Common myeloid progenitor, CD34-positive (primary cell): ENCODE measurements at regions not wholly inside any gene's neighbourhood (a gene's known extent, or its start where the extent isn't known, plus 50 kb on each side); places are given as distances from the start of the nearest gene placed in this dataset.

Experiments used
- CTCF ChIA-PET: fragments of 350-600 bp; sonication (Branson Sonifier 250); formaldehyde crosslinking; loops from one replicate; lab custom pipeline; 2021; ENCODE audit warnings: antibody characterized with exemption; lab: Charles Lee
- POLR2A ChIA-PET: fragments of 350-600 bp; sonication (Branson Sonifier 250); formaldehyde crosslinking; loops from one replicate; lab custom pipeline; 2021; ENCODE audit warnings: antibody characterized with exemption; lab: Charles Lee
- DNase-seq, 3 donors: peaks; one replicate each; pipeline versions ENCODE4 v3.0.0 to v3.0.0-alpha.2; 2013
- H3K27ac ChIP-seq, 2 experiments: 1 replicate in 1 of 2; 2 replicates in 1 of 2; pipeline ENCODE4 v1.7.0; 2013; ENCODE audit warnings: inconsistent platforms in 2 of 2, low read length in 2 of 2, mild to moderate bottlenecking in 2 of 2, low read depth in 1 of 2, moderate library complexity in 1 of 2; ENCODE audit not compliant: severe bottlenecking in 2 of 2, insufficient read depth in 1 of 2, poor library complexity in 1 of 2
- H3K27me3 ChIP-seq, 5 experiments: replicated peaks in 2 of 5; 1 replicate in 3 of 5; 2 replicates in 2 of 5; pipeline versions ENCODE4 v1.6.1 to v1.7.0; 2013; ENCODE audit warnings: low read length in 4 of 5, mild to moderate bottlenecking in 2 of 5, moderate library complexity in 2 of 5, inconsistent platforms in 1 of 5; ENCODE audit not compliant: insufficient read depth in 5 of 5, control insufficient read depth in 4 of 5
- H3K36me3 ChIP-seq, 4 experiments: 1 replicate in 2 of 4; 2 replicates in 2 of 4; pipeline versions ENCODE4 v1.6.1 to v1.7.0; 2013; ENCODE audit warnings: low read length in 3 of 4, control low read depth in 1 of 4, mild to moderate bottlenecking in 1 of 4; ENCODE audit not compliant: control insufficient read depth in 4 of 4, insufficient read depth in 4 of 4
- H3K4me1 ChIP-seq, 4 experiments: 1 replicate in 3 of 4; 2 replicates in 1 of 4; pipeline versions ENCODE4 v1.6.1 to v1.7.1; 2013; ENCODE audit warnings: low read length in 3 of 4, mild to moderate bottlenecking in 3 of 4, control low read depth in 1 of 4, inconsistent platforms in 1 of 4, moderate library complexity in 1 of 4; ENCODE audit not compliant: control insufficient read depth in 4 of 4, insufficient read depth in 4 of 4; ENCODE audit errors: control extremely low read depth in 1 of 4
- H3K4me3 ChIP-seq, 7 experiments: 1 replicate in 4 of 7; 2 replicates in 3 of 7; pipeline versions ENCODE4 v1.5.1 to v1.7.0; 2013; ENCODE audit warnings: mild to moderate bottlenecking in 7 of 7, low read length in 6 of 7, moderate library complexity in 6 of 7, inconsistent platforms in 2 of 7, low read depth in 2 of 7, control low read depth in 1 of 7; ENCODE audit not compliant: insufficient read depth in 4 of 7, control insufficient read depth in 1 of 7; ENCODE audit errors: extremely low read depth in 1 of 7
- H3K9me3 ChIP-seq, 5 experiments: 1 replicate in 4 of 5; 2 replicates in 1 of 5; pipeline versions ENCODE4 v1.6.1 to v1.7.1; 2013; ENCODE audit warnings: low read length in 4 of 5, mild to moderate bottlenecking in 2 of 5, inconsistent platforms in 1 of 5, low read depth in 1 of 5, moderate library complexity in 1 of 5; ENCODE audit not compliant: control insufficient read depth in 4 of 5, insufficient read depth in 2 of 5; ENCODE audit errors: control extremely low read depth in 1 of 5
- WGBS: methylation state at CpG from one replicate; pipeline ENCODE4 v1.1.5; 2013; ENCODE audit not compliant: insufficient coverage; 5-methylcytosine and 5-hydroxymethylcytosine counted together

GRCh38 chr13:85347251-85347650, 452.0 kb downstream of the SLITRK6 start:
- Histone ChIP-seq H3K4me3 (no peak overlapping the region), H3K27ac (no peak overlapping the region), H3K36me3 (no peaks in the 10 kb centered on the region), H3K9me3 (no peaks in the 10 kb centered on the region), H3K27me3 (no peaks in the 10 kb centered on the region), H3K4me1 (no peaks in the 10 kb centered on the region)
- POLR2A ChIA-PET = no interaction called here
- DNase-seq = no peak
- 93% methylated on average over 3 of the region's 5 CpGs for WGBS
- CTCF ChIA-PET = no interaction called here

GRCh38 chr13:85334187-85334586, 465.0 kb downstream of the SLITRK6 start:
- no peaks in the 10 kb centered on the region for H3K4me1 ChIP-seq
- POLR2A ChIA-PET = no interaction called here
- no peaks in the 10 kb centered on the region for H3K36me3 ChIP-seq
- H3K9me3 ChIP-seq = no peaks in the 10 kb centered on the region
- WGBS = 96% methylated on average over 3 of the region's 4 CpGs
- no peak for DNase-seq
- H3K4me3 ChIP-seq = no peak overlapping the region
- H3K27me3 ChIP-seq = no peaks in the 10 kb centered on the region
- CTCF ChIA-PET = no interaction called here
- no peak overlapping the region for H3K27ac ChIP-seq

- no peak for DNase-seq
- POLR2A ChIA-PET = no interaction called here
- no peaks in the 10 kb centered on the region for H3K27me3 ChIP-seq
- no peak overlapping the region for H3K4me3 ChIP-seq
- no peaks in the 10 kb centered on the region for H3K4me1 ChIP-seq
- CTCF ChIA-PET = no interaction called here
- H3K9me3 ChIP-seq = no peaks in the 10 kb centered on the region
- 0% methylated on average over 1 of the region's 2 CpGs for WGBS
- no peaks in the 10 kb centered on the region for H3K36me3 ChIP-seq
- no peak overlapping the region for H3K27ac ChIP-seq
Observed at GRCh38 chr13:85333506-85334020, 465.7 kb downstream of the SLITRK6 start.

GRCh38 chr13:85332615-85333014, 466.6 kb downstream of the SLITRK6 start:
- H3K27me3 ChIP-seq = no peaks in the 10 kb centered on the region
- H3K4me3 ChIP-seq = no peak overlapping the region
- H3K36me3 ChIP-seq = no peaks in the 10 kb centered on the region
- no peak overlapping the region for H3K27ac ChIP-seq
- H3K9me3 ChIP-seq = no peaks in the 10 kb centered on the region
- CTCF ChIA-PET = no interaction called here
- DNase-seq = no peak
- POLR2A ChIA-PET = no interaction called here
- WGBS = no CpG with 5 or more reads among the region's 2 CpGs
- H3K4me1 ChIP-seq = no peaks in the 10 kb centered on the region

- no peaks in the 10 kb centered on the region for H3K9me3 ChIP-seq
- ChIA-PET CTCF (no interaction called here), POLR2A (no interaction called here)
- no peaks in the 10 kb centered on the region for H3K36me3 ChIP-seq
- H3K4me1 ChIP-seq = no peaks in the 10 kb centered on the region
- no peak overlapping the region for H3K4me3 ChIP-seq
- H3K27ac ChIP-seq = no peak overlapping the region
- H3K27me3 ChIP-seq = no peaks in the 10 kb centered on the region
- no peak for DNase-seq
Observed at GRCh38 chr13:85321734-85322133, 477.5 kb downstream of the SLITRK6 start.

- no peak overlapping the region for H3K27ac ChIP-seq
- no peaks in the 10 kb centered on the region for H3K27me3 ChIP-seq
- no peak for DNase-seq
- ChIA-PET CTCF (no interaction called here), POLR2A (no interaction called here)
- H3K4me3 ChIP-seq = no peak overlapping the region
- no CpG with 5 or more reads among the region's 1 CpG for WGBS
- H3K4me1 ChIP-seq = no peaks in the 10 kb centered on the region
- no peaks in the 10 kb centered on the region for H3K36me3 ChIP-seq
- no peaks in the 10 kb centered on the region for H3K9me3 ChIP-seq
Observed at GRCh38 chr13:85317781-85318180, 481.4 kb downstream of the SLITRK6 start.

GRCh38 chr13:85316506-85317025, 482.7 kb downstream of the SLITRK6 start:
- Histone ChIP-seq H3K27me3 (no peaks in the 10 kb centered on the region), H3K4me1 (no peaks in the 10 kb centered on the region), H3K27ac (no peak overlapping the region), H3K36me3 (no peaks in the 10 kb centered on the region), H3K9me3 (no peaks in the 10 kb centered on the region), H3K4me3 (no peak overlapping the region)
- WGBS = 95% methylated on average over 6 of the region's 6 CpGs
- DNase-seq = no peak
- ChIA-PET POLR2A (no interaction called here), CTCF (no interaction called here)
